Heart left ventricle (tissue), 13 donors: ENCODE measurements at regions not wholly inside any gene's neighbourhood (a gene's known extent, or its start where the extent isn't known, plus 50 kb on each side); places are given as distances from the start of the nearest gene placed in this dataset.

ENCODE experiments used
- CTCF ChIP-seq, 12 donors: fragments of 200-600 bp; sonication (generic) in 4 of 12; IDR thresholded peaks; one replicate each; pipeline versions ENCODE4 v1.5.0 to v1.8.0; 2018 to 2022; ENCODE audit warnings: antibody characterized with exemption in 12 of 12, mild to moderate bottlenecking in 5 of 12
- POLR2A ChIP-seq, 2 donors: fragments of 450-650 bp; IDR thresholded peaks; one replicate each; pipeline ENCODE4 v1.6.1; 2017; ENCODE audit warnings: antibody characterized with exemption in 2 of 2, mild to moderate bottlenecking in 2 of 2, moderate library complexity in 2 of 2
- donor health status: ischemic (EF 13 %, LVEDD 7.1; RV severe dilation, severe dysfunction).
- donor health status: DM: no; HTN: yes; CAD: no.
- donor health status: DM: no; HTN: no; CAD: no.
- donor health status: ischemic (EF 25% LVEDD 6.9; RV normal size, moderate dysfunction).
- donor health status: ischemic (EF 25% LVEDD 5.7; RV mildly dilated, moderate dysfunction).
- donor health status: ischemic (EF 35%, LVEDD 5.7; RV mildly dilated, moderate dysfunction).
- donor health status: nonischemic (EF 11% LVEDD 7.7; RV severe dilation, severe dysfunction).
- donor health status: DM: yes; HTN: yes; CAD: no.
- donor health status: PGD.
- donor health status: ischemic (EF 29% LVEDD 5.4; RV normal size, mild dysfunction).
- donor health status: nonischemic (EF 23%, LVEDD 6.1; RV moderate dilation, normal function).

- TF ChIP-seq CTCF (IDR thresholded peaks at IDR 0.05) (no peak), POLR2A (IDR thresholded peaks at IDR 0.05) (no peak)
Measured at GRCh38 chr1:229896861-229897260, 170.2 kb upstream of the GALNT2 start.
